HG02981 (cell line): ENCODE measurements at regions not wholly inside any gene's neighbourhood (a gene's known extent, or its start where the extent isn't known, plus 50 kb on each side); places are given as distances from the start of the nearest gene placed in this dataset.

Experiments used
- ATAC-seq: cut with Tn5 transposase; IDR thresholded peaks from one replicate; pipeline ENCODE4 v1.9.1; 2021; ENCODE audit warnings: mild to moderate bottlenecking, moderate library complexity; ENCODE audit not compliant: unreplicated experiment

DNA sequence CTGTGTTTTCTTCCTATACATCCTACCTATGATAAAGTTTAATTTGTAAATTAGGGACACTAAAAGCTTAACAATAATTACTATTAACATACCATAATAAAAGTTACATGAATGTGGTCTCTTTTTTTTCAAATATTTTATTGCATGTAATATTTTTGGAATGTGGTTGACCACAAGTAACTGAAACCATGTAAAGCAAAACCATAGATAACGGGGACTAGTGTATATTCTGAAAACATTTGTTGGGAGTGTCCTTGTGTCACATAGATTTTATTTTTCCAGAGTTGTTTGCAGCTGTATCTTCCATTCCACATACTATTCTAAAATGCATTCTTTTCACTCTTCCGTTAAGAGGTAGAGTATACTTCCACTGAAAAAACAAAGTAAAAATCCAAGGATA, 200.4 kb downstream of the KIF18A start:
- no peak for ATAC-seq

- ATAC-seq, result no peak
These were observed 200.9 kb downstream of the KIF18A start for GRCh38 chr11:27907091-27907490.

- no peak for ATAC-seq
These were observed 203.4 kb downstream of the KIF18A start for GRCh38 chr11:27904358-27905055.

DNA sequence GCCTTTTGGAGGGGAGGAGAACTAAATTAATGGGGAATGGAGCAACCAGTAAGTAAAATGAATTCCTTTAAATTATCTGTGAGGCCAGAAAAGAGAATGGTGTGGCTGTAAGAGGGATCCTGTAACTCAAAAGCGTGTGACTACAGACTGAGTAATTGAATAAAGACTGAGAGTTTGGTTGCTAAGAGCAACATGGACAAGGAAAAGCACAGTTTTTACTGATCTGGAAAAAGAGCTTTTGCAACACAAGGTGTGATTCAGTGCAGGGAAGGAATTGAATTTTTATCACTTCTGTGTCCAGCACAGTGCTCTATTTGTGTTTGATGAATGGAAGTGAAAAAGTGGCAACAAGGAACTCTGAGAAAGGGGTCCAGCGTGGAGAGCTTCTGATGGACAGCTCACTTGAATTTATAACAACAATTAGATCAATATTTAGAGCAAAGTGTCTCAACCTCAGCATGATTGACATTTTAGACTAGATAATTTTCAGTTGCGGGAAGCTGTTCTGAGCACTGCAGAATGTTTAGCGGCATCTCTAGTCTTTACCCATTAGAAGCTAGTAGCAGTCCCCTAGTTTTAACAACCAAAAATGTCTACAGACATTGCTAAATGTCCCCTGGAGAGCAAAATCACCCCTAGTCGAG, 202.8 kb upstream of the BDNF start:
- no peak for ATAC-seq

- no peak for ATAC-seq
These were observed 197.9 kb upstream of the BDNF start for GRCh38 chr11:27898166-27898565.

DNA sequence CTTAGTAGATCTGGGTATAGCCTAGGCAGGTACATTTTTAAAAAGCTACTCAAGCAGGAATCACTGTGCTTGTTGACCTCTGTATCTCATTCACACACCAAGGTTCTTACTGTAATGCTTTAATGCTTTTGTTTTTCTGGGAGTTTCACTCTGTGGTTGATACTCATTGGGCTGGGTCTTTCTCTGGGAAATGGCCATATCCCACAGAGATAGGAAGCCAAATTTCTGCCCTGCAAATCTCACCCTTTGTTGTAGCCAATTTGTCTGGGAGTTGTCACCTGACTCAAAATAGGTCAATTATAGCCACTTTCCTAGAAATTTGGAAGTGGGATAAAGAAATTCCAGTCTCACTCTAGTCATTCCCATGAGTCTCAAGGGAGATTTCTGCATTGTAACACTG, 195.8 kb upstream of the BDNF start:
- no peak for ATAC-seq

GRCh38 chr11:27894552-27894951, 194.3 kb upstream of the BDNF start:
- no peak for ATAC-seq

GRCh38 chr11:27886857-27887256, 186.6 kb upstream of the BDNF start:
- no peak for ATAC-seq

GRCh38 chr11:27882066-27882697, 181.9 kb upstream of the BDNF start:
- no peak for ATAC-seq

- no peak for ATAC-seq
These were observed 175.8 kb upstream of the BDNF start for GRCh38 chr11:27875831-27876775.

DNA sequence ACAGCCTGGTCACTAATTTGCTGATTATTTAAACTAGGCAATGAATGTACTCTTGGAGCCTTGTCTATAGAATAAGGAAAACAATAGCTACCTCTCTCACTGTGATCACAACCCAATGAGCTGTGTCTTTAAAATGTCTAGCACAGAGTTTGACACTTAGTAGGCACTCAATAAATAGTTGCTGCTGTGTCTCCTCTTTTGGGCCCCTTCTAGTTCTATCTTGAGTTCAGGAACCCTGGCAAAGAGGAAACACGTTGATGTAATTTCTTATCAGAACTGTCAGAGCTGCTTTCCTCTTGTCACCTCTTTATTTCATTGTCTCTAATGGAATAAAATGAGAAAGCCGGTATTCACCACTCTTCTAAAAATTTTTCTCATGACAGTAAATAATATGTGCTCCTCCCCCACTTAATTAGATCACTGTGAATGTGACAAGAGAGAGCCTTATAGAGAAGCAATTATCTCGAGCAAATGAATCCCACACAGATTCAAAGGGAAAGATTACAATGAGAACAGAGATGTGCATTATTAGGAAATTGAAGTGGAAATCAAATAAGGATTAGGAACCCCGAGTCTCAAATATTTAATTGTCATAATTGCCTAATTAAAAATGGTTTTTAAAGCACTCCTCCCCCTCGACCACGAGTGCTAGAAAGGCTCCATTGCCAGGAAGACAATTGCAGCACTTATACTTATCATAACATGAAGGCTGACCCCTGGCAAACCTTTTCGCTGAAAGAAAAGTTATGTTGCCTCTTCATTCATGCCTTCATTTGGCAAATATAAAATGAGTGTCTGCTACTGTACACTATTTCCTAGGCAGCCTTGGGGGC, 175.0 kb upstream of the BDNF start:
- ATAC-seq, result no peak

- no peak for ATAC-seq
These were observed 173.4 kb upstream of the BDNF start for GRCh38 chr11:27873664-27874063.

DNA sequence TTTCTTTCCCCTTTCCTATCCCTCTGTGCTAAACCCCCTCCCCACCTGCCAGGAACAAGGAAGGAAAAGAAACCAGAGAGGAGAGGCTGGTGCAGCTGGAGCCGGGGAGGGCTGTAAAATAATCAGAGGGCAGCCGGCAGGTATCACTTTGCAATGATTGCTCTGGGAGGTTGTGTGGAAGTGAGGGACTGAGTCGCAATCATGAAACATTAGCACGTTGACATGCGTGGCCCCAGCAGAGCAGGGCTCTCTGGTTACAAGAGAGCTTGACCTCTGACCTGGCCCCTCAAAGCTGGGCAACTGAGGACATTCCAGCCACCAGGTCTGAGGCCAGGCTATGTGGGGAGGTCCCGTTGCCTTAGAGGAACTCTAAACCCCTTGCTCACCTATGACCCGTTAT, 170.8 kb upstream of the BDNF start:
- ATAC-seq, result no peak

DNA sequence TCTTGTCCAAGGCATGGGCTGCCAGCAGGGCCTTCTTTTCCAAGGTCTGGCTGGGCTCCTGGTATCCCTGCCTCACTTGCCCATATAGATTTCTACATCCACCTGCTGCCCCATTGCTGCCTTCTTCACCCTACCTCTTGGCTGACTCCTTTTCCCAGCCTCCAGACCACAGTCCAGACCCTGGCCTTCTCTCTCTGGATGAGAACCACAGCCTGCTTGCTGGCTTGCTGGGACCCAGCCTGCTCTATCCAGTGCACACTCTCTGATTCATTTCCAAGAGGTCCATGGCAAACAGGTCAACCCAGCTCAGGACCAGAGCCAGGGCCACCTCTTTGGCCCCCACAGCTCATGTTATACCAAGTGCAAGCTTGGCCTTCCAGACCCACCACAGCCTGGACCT, 169.4 kb upstream of the BDNF start:
- ATAC-seq, result no peak

DNA sequence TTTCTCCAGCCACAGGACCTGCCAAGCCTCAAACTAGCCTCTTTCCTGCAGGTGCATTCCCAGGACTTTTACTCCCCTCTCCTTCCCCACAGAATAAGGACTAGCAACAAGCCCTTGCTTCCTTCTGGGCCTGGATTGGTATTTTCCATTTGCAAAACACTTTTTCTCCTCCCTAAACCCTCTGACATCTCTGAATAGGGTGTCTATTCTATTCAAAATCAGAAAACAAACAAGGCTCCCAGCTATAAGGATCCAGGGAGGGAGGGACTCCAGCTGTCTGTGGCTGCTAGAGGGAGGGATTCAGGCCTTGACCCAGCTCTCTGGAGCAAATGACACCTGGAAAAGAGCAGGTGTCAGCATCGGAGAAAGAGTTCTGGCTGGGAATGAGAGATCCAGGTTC, 168.5 kb upstream of the BDNF start:
- no peak for ATAC-seq

GRCh38 chr11:27868226-27868625, 168.0 kb upstream of the BDNF start:
- ATAC-seq, result no peak

DNA sequence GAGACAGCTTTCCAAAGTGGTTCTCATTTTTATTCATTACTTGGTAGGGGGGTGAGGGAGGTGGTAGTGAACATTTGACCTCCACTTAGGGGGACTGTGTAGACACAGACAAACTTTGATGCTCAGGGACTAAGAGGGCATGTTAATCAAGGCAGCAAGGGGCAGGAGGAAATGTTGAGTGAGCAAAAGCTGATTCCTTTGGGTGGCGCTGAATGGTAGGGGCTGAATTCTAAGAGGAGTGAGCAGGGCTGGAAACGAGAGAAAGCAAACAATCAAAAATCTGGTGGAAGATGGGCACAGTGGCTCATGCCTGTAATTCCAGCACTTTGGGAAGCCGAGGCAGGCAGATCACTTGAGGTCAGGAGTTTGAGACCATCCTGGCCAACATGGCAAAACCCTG, 164.8 kb upstream of the BDNF start:
- no peak for ATAC-seq

DNA sequence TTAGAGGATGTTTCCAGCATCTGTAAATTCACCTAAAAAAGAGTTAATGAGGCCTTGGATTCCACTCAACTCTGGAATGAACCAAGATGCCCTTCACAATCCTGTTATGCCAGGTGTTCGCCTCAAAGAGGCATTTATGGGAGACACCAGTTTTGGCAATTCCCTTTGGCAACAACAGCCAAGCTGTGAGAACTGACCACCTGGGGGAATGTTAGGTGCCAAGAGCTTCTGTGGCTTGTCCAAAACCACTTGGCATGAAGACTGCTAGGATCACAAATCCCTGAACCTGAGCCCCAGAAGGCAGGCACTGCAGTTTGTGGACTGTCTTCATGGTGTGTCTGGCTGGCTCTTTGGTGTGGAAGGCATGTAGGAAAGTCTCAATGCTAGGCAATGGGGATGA, 164.4 kb upstream of the BDNF start:
- no peak for ATAC-seq

- ATAC-seq, result no peak
These were observed 163.8 kb upstream of the BDNF start for GRCh38 chr11:27864091-27864491.

DNA sequence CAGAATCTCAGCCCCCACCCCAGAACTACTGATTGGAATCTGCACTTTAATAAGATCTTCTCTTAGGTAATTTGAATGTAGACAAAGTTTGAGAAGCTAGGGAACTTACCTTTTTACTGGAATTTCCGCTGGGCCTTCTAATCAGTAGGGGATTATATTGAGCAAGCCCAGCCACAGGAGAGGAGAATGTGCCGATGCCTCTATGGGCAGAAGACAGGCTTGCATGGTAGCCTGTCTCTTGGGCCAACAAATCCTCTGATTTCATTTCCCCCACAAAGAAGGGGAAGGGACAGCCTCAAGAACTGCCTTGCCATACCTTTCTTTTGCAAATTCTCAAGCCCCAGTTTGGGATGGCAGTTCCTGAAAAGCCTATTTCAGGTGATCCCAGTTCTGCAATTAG, 163.4 kb upstream of the BDNF start:
- no peak for ATAC-seq
